ENCODE measurements at regions not wholly inside any gene's neighbourhood (a gene's known extent, or its start where the extent isn't known, plus 50 kb on each side); places are given as distances from the start of the nearest gene placed in this dataset.
"Not testable (repeated sequence)": the region's sequence is repeated elsewhere in the genome, so short reads cannot be mapped to it uniquely, and the experiment has no call there.

DNA sequence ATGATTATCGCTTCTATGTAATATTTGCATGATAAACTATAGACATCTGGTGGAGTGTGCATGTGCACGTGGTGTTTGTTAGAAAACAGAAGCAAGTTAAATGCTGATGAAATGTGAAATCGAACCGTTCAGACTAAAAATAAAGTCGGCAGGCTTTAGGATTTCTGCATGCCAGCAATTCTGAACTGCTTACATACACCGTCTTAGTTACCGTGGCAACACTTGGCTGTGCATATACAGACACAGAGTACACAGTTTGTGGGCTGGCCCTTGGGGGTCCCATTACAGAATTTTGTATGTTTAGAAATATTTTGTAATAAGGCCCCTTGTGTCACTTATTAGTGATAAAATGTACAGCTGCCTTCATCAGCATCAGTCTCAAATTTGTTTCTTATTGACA, 605.5 kb downstream of the RBFOX1 start:
- no peak for DNase-seq

DNA sequence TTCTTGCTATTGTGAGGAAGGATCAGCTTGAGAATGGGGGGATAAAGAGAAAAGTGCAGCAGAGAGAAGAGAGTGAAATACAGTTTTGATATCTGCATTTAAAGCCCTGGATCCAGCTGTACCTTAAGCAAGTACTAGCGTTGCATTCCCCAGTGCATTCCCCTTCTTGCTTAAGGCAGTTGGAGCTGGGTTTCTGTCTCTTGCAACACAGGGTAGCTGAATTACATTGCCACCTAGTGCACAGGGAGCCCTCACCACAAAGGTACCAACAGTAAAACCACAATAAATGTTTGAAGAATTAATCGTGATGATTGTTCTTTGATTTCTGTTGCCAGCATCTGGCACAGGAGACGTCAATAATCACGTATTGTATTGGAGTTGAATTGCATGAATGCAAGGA, 588.7 kb downstream of the RBFOX1 start:
- DNase-seq, result no peak

DNA sequence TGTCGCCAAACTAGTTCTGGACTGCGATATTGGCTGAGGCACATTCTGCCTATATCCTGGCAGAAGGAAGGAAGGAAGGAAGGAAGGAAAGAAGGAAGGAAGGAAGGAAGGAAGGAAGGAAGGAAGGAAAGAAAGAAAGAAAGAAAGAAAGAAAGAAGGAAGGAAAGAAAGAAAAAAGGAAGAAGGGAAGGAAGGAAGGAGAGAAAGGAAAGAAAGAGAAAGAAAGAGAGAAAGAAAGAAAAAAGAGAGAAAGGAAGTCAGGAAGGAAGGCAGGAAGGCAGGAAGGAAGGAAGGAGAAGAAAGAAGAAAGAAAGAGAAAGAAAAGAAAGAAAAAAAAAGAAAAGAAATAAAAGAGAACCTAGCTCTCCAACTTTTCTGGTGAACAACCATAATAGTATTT, 587.1 kb downstream of the RBFOX1 start:
- no peak for DNase-seq

DNA sequence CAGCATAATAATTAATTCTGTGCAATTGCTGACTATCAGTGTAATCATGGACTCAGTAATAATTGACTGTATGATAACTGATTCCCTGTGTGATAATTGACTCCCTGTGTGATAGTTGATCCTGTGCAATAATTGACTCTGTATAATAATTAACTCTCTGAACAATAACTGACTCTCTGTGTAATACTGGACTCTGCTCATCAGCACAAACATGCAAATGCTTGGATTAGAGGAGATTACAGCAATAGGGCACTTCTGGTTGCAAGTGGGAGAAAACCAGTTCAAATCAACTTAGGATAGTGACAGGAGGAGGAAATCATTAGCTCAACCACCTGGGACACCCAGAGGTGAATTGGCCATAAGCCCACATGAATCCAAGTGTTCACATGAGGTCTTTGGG, 582.1 kb downstream of the RBFOX1 start:
- DNase-seq, result no peak

DNA sequence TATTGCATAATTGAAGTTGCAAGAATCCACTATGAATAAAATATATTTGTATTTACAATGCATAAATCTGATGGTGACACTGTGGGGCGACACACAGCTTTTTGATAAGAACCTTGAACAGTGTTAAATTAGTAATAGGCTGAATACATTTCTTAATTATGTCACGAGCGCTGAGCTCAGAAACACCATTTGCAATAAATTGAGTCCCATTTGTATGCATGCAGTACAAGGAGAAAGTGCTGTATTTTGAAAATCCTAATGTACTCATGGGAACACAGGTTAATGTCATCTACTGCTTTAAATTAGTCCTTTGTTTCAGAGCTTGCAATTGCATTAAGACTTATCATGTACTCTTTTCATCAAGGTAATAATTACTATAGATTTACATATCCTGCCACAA, 579.5 kb downstream of the RBFOX1 start:
- no peak for DNase-seq

DNA sequence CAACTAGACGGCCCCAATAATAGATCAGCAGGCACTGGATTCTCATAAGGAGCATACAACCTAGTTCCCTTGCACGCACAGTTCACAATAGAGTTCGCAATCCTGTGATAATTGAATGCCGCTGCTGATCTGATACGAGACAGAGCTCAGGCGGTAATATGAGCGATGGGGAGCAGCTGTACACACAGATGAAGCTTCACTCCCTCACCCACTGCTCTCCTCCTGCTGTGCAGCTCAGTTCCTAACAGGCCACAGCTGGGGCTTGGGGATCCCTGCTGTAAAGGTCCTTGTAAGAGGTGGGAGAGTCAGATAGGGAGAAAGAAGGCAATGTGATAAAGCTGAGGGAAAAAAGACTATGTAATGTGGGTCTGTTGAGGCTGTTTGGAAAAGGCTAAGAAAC, 577.5 kb downstream of the RBFOX1 start:
- DNase-seq, result no peak

DNA sequence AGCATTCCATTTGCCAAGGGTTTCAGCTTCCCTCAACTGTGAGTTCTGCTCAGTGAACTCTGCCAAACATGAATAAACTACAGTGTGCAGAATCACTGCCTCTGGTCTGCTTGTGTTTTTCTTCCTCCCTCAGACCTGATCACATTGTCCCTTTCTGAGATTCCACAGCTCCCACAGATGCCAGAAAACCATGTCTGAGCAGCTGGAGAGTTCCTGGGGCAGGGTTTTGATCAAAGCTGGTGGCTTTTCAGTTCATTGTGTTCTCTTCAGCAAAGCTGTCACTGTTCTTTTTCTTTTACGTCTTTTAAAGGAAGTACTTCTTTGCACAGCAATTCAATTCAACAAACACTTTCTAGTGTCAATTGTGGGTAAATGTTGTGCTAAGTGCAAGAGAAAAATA, 555.8 kb downstream of the RBFOX1 start:
- no peak for DNase-seq

DNA sequence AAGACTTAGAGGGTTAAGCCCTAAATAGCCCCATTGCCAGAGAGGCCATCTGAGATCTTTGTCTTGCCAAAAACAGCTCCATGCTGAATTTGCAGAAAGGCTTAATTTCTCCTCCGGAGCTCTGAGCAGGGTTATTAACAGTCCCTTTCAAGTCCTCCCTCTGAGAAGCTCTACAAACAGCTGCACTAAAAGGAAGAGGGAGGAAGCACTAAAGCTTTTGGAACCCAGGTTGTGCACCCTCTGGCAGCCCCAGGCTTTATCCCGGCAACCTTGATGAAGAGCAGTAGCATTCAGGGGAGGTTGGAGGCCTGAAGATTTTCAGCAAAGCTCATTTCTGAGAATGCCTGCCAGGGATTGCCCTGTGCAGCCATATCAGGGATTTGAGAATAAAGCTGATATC, 554.7 kb downstream of the RBFOX1 start:
- DNase-seq, result no peak

DNA sequence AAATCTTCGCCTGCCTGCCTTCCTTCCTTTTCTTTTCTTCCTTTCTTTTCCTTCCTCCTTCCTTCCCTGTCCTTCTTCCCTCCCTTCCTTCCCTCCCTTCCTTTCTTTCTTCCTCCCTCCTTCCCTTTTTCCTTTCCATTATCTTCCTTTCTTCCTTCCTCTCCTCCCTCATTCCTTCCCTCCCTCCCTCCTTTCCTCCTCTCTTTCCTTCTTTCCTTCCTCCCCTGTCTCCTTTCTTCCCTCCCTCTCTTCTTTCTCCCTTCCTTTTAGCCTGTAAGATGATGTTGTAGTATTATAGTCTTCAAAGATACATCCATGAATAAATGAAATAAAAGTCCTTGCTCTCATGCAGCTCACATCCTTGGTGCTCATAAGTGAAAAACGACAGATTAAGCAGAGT, 539.3 kb downstream of the RBFOX1 start:
- no peak for DNase-seq

DNA sequence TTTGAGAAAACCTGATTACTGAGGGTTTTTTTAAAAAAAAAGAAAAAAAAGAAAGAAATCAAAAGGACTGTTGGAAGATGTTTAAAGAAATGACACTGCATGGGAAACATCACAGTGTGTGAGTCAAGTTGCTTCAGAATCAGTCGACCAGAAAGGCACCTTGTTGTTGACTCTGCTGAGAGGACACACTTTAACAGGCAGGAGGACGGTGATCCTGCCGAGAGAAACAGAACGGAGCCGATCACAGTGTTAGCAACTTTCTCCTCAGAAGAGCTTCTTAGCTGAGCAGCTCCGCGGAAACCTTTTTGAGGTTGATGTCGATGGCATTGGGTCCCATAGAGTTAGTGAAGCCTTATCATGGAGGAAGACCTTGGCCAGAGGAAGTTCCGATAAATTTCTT, 538.7 kb downstream of the RBFOX1 start:
- DNase-seq, result no peak

DNA sequence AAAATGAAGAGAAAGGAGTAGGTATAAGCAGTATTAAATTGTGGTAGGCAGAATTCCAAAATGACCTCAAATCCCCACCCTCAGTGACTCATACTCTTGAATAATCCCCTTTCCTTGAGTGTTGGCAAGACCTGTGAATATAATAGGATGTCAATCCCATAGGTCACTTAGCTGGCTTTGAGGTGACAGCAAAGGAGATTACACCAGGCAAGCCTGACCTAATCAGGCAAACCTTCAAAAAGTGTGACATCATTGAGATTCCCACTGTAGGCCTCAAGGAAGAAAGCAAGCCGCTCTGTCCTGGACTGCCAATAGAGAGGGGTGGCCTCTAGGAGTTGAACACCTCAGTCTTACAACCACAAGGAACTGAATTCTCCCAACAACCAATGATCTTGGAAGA, 535.2 kb downstream of the RBFOX1 start:
- no peak for DNase-seq

DNA sequence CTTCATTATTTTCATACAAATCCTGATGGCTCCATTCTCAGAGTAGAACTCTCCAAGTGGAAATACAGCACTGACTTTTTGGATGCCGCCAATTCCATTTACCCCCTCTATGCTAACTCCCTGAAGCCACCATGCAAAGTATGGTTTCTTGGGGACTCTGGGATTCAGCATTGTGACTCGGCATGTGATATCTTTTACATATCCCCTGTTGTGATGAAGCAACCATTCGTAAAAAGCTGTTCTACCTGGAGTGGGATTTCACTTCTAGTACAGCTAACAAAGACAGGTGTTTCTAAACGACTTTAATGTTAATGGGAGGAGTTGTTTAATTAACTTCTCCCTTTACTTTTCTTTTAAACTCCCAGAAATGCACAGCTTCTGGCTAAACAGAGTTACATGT, 533.5 kb downstream of the RBFOX1 start:
- DNase-seq, result no peak

DNA sequence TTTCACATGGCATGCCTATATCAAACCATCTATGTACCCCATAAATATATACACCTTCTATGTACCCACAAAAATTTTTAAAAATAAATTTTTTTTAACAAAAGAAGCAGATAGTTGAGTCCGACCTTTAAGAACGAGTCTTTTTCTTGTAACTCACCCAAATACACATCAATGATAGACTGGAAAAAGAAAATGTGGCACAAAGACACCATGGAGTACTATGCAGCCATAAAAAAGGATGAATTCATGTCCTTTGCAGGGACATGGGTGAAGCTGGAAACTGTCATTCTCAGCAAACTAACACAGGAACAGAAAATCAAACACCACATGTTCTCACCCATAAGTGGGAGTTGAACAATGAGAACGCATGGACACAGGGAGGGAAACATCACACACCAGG, 532.7 kb downstream of the RBFOX1 start:
- not testable (repeated sequence) for DNase-seq

DNA sequence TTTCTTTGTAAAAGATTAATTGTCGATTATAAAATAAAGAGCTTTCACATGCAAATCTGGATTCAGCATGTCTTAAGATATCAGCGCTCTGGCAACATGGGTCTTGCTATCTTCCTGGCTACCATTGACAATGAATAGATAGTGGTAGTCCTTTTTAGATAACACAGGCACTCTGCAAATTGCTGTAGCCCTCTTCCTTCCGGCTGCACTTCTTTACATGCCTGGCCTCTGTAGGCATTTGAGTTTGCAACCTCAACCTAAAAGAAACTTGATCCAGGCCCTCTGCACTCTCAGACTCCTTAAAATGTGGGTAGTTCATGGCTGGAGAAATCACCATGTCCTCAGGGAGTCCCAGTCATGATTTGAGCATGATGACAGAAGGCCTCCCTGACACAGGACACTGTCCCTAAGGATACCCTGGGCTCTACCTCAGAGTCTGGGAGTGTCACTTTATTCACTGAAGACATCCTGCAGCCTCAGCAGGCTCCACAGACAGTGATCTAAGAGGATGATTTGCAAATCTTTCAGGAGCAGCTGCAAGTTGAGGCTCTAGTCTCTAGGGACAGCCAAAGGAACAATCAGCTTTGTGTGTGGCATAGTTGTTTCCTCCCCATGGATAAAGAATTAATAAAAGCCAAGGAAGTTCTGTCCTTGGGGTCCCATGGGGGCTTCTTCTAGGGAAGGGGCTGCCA, 529.4 kb downstream of the RBFOX1 start:
- no peak for DNase-seq

DNA sequence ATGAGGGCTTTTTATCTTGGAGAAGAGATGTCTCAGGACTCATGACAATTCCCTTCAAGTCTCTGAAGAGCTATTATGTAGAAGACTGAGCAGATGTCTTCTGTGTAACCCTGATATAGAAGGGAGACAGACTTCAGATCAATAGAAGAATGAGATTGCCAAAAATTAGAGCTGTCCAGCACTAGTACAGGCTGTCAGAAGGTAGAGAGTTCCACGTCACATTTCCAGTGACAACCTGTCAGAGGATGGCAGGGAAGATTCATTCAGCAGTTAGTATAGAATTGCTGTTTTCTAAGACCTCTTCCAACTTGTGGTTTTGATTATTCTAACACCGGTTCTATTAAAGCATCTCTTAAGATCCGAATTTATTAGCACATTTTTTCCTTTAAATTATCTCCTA, 520.6 kb downstream of the RBFOX1 start:
- DNase-seq, result no peak

DNA sequence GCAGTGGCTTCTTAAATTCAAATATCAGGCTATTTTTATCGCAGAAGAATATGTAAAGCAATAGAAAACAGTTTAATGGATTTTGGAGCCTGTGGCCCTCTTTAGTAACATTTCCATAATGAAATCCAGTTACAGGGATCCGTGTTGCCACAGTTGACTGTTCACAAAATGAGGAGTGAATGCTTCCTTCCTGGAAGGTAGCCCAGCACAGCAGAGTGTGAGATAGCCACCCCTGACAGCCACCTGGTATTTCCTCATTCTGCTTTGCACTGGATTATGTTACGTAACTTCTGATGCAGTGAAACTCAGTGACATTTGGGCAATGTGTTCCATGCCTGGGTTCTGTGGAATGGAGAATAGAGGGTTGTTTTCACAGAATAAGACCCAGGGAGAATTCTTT, 517.2 kb downstream of the RBFOX1 start:
- no peak for DNase-seq

DNA sequence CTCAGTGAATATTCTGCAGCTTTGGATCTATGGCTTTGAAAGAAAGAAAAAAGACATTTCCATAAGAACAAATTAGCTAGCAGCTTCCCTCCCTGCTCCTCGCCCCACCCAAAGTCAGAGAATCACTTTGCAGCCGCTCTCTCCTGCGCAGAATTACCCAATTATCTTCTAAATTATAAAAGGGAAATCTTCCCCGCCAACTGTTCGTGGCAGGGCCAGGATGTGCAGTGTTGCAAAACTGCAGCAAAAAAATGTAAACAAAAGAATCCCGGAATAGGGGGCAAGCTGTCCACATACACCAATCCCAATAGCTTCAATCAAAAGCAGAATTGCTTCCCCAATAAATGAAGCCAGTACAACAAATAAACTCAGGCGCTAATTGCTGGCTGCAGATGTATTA, 510.6 kb downstream of the RBFOX1 start:
- DNase-seq, result no peak

DNA sequence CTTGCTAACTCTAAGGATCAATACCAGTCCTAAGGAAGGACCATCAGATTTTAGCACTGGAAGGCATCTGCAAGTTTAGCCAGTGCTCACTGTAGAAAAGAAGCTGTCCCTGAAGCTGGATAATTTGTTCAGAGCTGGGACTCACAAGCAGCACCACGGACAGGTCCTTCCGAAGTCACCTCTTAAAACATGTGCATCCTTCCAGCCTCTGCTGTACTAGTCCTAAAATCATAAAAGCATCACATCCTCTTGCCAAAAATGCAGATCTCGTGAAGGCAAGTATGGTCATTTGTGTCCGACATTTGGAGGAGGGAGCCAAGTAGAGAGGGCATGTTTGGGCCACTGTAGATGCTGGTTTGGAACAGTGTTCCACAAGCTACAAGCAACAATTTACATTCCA, 506.9 kb downstream of the RBFOX1 start:
- DNase-seq, result no peak

DNA sequence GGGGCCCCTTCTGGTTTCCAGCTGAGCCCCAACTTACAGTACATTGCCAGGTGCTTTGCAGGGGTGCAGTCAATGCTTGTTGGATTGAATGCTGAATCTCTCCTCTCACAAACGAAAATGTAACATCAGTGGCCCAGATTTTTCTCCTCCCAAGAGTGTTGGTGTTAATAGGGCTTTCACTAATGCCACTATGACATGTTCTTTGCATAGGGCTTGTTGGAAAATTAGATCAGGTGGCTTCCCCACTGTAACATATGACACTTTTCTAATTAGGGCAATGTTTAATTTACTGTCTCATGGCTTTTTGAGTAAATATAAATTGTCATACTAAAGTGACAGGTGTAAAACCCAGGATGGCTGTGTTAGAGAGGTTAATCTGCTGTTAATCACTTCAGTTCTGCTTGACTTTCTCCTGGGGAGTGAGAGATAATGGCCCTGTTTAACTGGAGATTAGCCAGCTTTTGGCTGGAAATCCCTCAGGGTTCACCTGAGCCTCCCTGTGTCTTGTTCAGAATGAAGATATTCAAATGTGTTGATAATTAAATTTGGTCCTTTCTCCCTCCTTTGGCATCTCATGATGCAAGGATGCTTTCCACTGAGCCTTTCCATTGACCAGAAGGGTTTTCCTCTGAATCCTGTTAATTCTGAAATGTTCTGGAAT, 502.3 kb downstream of the RBFOX1 start:
- DNase-seq, result no peak

DNA sequence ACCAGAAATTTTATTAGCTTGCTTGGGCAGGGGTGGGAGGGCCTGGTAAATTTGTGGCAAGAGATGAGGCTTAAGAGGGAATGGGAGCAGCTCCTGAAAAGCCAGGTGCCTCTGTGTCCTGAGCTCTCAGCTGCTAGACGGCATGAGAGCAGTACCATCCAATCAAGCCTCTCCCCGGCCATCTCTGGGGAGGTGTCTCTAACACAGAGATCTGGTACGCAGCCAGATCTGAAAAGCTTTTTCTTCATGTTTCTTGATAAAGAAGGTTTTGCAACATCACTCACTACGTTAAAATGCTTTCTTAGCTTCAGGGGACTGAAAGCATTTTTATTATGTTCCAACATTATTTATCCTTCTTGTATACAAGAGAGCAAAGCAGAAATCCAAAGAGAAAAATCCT, 488.2 kb downstream of the RBFOX1 start:
- DNase-seq, result no peak

DNA sequence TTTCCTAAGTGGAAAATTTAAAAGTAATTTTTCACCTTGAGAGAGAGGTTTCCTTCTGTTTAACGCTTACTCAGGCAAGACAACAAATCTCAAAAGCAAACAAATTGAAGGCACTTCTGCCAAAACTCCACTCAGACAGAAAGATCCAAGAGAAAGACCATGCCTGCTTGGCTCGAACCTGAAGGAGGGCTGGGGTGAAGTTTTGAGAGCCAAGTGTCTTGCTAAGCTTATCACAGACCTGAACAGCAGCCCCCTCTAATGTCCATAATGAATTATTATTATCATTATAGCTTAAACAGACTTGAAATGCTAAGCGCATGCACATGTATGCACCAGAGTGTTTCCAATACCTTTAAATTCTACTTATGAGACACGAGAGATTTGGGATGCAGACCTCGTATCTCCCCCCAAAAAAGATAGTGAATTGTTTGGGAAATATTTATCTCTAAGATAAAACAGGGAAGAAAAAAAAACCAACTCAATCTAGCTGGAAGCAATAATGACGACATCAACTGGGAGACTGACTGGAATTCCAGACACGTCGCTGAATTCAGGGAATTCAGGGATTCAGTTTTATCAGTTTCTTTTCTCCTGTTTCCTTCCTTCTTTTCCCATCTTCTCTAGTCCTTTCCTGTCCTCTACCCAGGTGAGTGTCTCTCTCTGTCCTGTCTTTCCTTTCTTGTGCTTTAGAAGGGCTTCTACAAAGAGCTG, 473.2 kb downstream of the RBFOX1 start:
- no peak for DNase-seq

DNA sequence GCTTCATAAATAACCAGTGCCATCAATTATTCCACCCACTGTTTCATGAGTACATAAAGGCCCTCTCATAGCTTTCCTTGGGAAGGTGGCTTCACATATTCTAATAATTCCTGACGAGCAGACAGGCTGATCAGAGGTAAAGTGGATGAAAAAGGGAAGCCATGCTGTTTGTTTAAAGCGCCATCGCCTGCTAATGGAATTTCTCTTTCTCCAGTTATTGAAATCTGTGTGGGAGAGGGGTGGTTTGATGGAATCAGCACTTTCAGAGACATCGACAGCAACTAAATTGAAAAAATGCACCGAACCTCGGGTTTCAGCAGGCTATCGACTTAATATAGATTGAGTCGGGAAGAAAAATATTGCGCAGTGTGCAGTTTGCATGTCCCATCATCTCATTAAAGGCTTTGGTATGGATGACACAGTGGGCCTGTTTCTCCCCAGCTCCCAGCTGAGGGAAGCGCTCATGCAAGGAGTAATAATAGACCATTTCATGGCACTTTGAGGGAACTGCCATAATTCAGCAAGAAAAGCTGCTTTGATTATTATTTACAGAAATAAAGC, 472.1 kb downstream of the RBFOX1 start:
- DNase-seq, result no peak

DNA sequence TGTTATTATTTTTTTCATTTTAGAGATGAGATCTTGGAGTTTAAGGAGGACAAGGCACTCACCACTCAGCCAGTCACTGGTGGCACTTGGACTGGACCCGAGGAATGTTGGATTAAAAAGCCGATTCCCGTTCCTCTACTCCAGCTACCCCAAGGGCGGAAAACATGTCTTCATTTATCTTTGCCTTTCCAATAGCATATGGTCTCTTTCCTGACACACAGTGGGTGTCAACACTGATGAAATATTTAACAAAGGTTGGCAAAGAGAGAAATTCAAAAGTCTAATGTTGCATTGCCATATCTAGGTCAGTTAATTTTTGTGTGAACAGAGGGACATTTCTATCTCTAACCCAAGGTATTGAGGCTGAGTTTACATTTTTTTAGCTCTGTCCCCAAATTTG, 459.7 kb downstream of the RBFOX1 start:
- DNase-seq, result no peak

DNA sequence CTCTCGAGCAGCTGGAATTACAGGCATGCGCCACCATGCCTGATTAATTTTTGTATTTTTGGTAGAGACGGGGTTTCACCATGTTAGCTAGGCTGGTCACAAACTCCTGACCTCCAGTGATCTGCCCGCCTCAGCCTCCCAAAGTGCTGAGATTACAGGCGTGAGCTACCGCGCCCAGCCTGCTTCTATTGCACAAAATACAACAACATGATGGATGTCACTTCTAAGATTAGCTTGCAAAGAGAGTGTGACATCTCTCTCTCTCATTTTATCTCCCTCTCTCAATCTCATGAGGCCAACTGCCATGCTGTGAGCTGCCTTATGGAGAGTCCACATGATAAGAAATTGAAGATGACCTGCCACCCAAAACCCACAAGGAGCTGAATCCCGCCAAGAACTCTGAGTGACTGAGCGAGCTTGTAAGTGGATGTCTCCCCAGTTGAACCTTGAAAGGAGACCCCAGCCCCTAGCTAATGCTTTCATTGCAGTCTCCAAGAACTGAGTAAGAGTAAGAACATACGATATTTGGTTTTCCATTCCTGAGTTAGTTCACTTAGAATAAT, 458.5 kb downstream of the RBFOX1 start:
- DNase-seq, result no peak

Data from NCI-H1436 (cell line).